H9 (cell line): ENCODE measurements at regions not wholly inside any gene's neighbourhood (a gene's known extent, or its start where the extent isn't known, plus 50 kb on each side); places are given as distances from the start of the nearest gene placed in this dataset.

Experiments
- DNase-seq: peaks from one replicate; pipeline ENCODE4 v3.0.0-alpha.2; 2017
- H2AFZ ChIP-seq: one replicate; pipeline ENCODE4 v1.6.1; 2013; ENCODE audit warnings: mild to moderate bottlenecking, low read length, control low read depth, moderate library complexity
- H2AK5ac ChIP-seq: 2 replicates; pipeline ENCODE4 v1.6.1; 2013; ENCODE audit warnings: low read length, control low read depth, mixed read lengths; ENCODE audit not compliant: insufficient read length
- H2BK120ac ChIP-seq: one replicate; pipeline ENCODE4 v1.6.1; 2013; ENCODE audit warnings: low read depth, mild to moderate bottlenecking, low read length, control low read depth, inconsistent platforms; ENCODE audit not compliant: poor library complexity, severe bottlenecking
- H2BK12ac ChIP-seq: 2 replicates; pipeline ENCODE4 v1.6.1; 2013; ENCODE audit warnings: low read length, control low read depth, mixed read lengths, low read depth; ENCODE audit not compliant: insufficient read length
- H2BK15ac ChIP-seq: 2 replicates; pipeline ENCODE4 v1.6.1; 2013; ENCODE audit warnings: low read depth, low read length, control low read depth
- H2BK20ac ChIP-seq: one replicate; pipeline ENCODE4 v1.6.1; 2013; ENCODE audit warnings: low read depth, mild to moderate bottlenecking, low read length, control low read depth, inconsistent platforms; ENCODE audit not compliant: poor library complexity, severe bottlenecking
- H2BK5ac ChIP-seq: 2 replicates; pipeline ENCODE4 v1.6.1; 2013; ENCODE audit warnings: low read length, control low read depth, mixed read lengths; ENCODE audit not compliant: insufficient read length
- H3K14ac ChIP-seq: 2 replicates; pipeline ENCODE4 v1.6.1; 2013; ENCODE audit warnings: low read length, control low read depth; ENCODE audit not compliant: insufficient read depth
- H3K18ac ChIP-seq: 2 replicates; pipeline ENCODE4 v1.6.1; 2013; ENCODE audit warnings: low read depth, mild to moderate bottlenecking, mixed read lengths, low read length, control low read depth; ENCODE audit not compliant: insufficient read length
- H3K23ac ChIP-seq: 2 replicates; pipeline ENCODE4 v1.6.1; 2013; ENCODE audit warnings: low read length, control low read depth, mixed read lengths, low read depth; ENCODE audit not compliant: insufficient read length
- H3K23me2 ChIP-seq: 2 replicates; pipeline ENCODE4 v1.6.1; 2013; ENCODE audit warnings: low read depth, mild to moderate bottlenecking, mixed read lengths, low read length, control low read depth; ENCODE audit not compliant: insufficient read length, poor library complexity, severe bottlenecking
- H3K27ac ChIP-seq: 2 replicates; pipeline ENCODE4 v1.5.1; 2013; ENCODE audit warnings: low read length, control low read depth, mixed read lengths, low read depth; ENCODE audit not compliant: insufficient read length
- H3K27me3 ChIP-seq: 2 replicates; pipeline ENCODE4 v1.6.1; 2013; ENCODE audit warnings: low read length, control low read depth, inconsistent platforms; ENCODE audit not compliant: insufficient read depth
- H3K4ac ChIP-seq: 2 replicates; pipeline ENCODE4 v1.6.1; 2013; ENCODE audit warnings: low read depth, mild to moderate bottlenecking, control low read depth, inconsistent platforms, low read length, moderate library complexity
- H3K4me1 ChIP-seq: 2 replicates; pipeline ENCODE4 v1.6.1; 2013; ENCODE audit warnings: low read length, control low read depth, inconsistent platforms; ENCODE audit not compliant: insufficient read depth
- H3K4me2 ChIP-seq: 2 replicates; pipeline ENCODE4 v1.6.1; 2013; ENCODE audit warnings: low read length, control low read depth, mixed read lengths; ENCODE audit not compliant: insufficient read length, insufficient read depth
- H3K56ac ChIP-seq: 2 replicates; pipeline ENCODE4 v1.6.1; 2013; ENCODE audit warnings: low read depth, mild to moderate bottlenecking, mixed read lengths, low read length, control low read depth; ENCODE audit not compliant: insufficient read length
- H3K79me1 ChIP-seq: 2 replicates; pipeline ENCODE4 v1.6.1; 2013; ENCODE audit warnings: low read depth, mild to moderate bottlenecking, moderate library complexity, low read length, control low read depth, inconsistent platforms; ENCODE audit not compliant: insufficient read depth, poor library complexity, severe bottlenecking
- H3K79me2 ChIP-seq: 2 replicates; pipeline ENCODE4 v1.6.1; 2013; ENCODE audit warnings: low read length, control low read depth, inconsistent platforms; ENCODE audit not compliant: insufficient read depth
- H3K9ac ChIP-seq: 2 replicates; pipeline ENCODE4 v1.6.1; 2013; ENCODE audit warnings: low read length, control low read depth, mixed read lengths; ENCODE audit not compliant: insufficient read length; ENCODE audit errors: extremely low read depth
- H3K9me3 ChIP-seq: one replicate; pipeline ENCODE4 v1.6.1; 2013; ENCODE audit warnings: low read depth, low read length, inconsistent platforms; ENCODE audit not compliant: control insufficient read depth
- H3T11ph ChIP-seq: one replicate; pipeline ENCODE4 v1.6.1; 2013; ENCODE audit warnings: mild to moderate bottlenecking, low read length, control low read depth, inconsistent platforms
- H4K20me1 ChIP-seq: one replicate; pipeline ENCODE4 v1.6.1; 2013; ENCODE audit not compliant: control insufficient read depth, insufficient read length, insufficient read depth
- H4K5ac ChIP-seq: 2 replicates; pipeline ENCODE4 v1.6.1; 2013; ENCODE audit warnings: low read depth, mild to moderate bottlenecking, mixed read lengths, low read length, control low read depth; ENCODE audit not compliant: insufficient read length
- H4K8ac ChIP-seq: replicated peaks from 2 replicates; pipeline ENCODE4 v1.6.1; 2013; ENCODE audit warnings: low read length, control low read depth, mixed read lengths, low read depth; ENCODE audit not compliant: insufficient read length
- H4K91ac ChIP-seq: 2 replicates; pipeline ENCODE4 v1.6.1; 2013; ENCODE audit warnings: low read depth, mild to moderate bottlenecking, moderate library complexity, mixed read lengths, low read length, control low read depth; ENCODE audit not compliant: insufficient read length
- H3K27ac Mint-ChIP-seq, 3 experiments: 2 replicates in 2 of 3; 3 replicates in 1 of 3; pipeline ENCODE4 v1.8.0; 2020 to 2021; ENCODE audit warnings: mixed read lengths in 3 of 3, mild to moderate bottlenecking in 1 of 3, moderate library complexity in 1 of 3
- H3K27me3 Mint-ChIP-seq: 2 replicates; pipeline ENCODE4 v1.8.0; 2021; ENCODE audit warnings: low read depth, mild to moderate bottlenecking, moderate library complexity, mixed read lengths
- H3K36me3 Mint-ChIP-seq, 3 experiments: 2 replicates in 2 of 3; 3 replicates in 1 of 3; pipeline ENCODE4 v1.8.0; 2020 to 2021; ENCODE audit warnings: low read depth in 3 of 3, mixed read lengths in 3 of 3; ENCODE audit not compliant: insufficient read depth in 1 of 3
- H3K4me1 Mint-ChIP-seq, 2 experiments: 2 replicates each; pipeline ENCODE4 v1.8.0; 2020; ENCODE audit warnings: mixed read lengths in 2 of 2
- H3K4me3 Mint-ChIP-seq, 2 experiments: 2 replicates in 1 of 2; 3 replicates in 1 of 2; pipeline ENCODE4 v1.8.0; 2020 to 2021; ENCODE audit warnings: mild to moderate bottlenecking in 2 of 2, mixed read lengths in 2 of 2, moderate library complexity in 1 of 2
- H3K9me3 Mint-ChIP-seq, 2 experiments: 2 replicates in 1 of 2; 3 replicates in 1 of 2; pipeline ENCODE4 v1.8.0; 2020; ENCODE audit warnings: mild to moderate bottlenecking in 2 of 2, mixed read lengths in 2 of 2, moderate library complexity in 1 of 2
- CTCF ChIP-seq: fragments of 200-600 bp; sonication (generic); conservative IDR thresholded peaks from 3 replicates; pipeline ENCODE4 v1.8.0; 2021; ENCODE audit warnings: antibody characterized with exemption, mild to moderate bottlenecking
- WGBS: extraction: QIAGEN DNeasy Blood & Tissue Kit; methylation state at CpG from one replicate; pipeline ENCODE4 v1.1.7; 2013; ENCODE audit warnings: missing lambda C conversion rate, low lambda C conversion rate, mixed read lengths; ENCODE audit not compliant: insufficient read length; ENCODE audit errors: extremely low coverage; 5-methylcytosine and 5-hydroxymethylcytosine counted together

GRCh38 chr13:74593688-74594087 is 459.5 kb upstream of the KLF12 start:
- H2BK15ac ChIP-seq: no peak overlapping the region
- H2AK5ac ChIP-seq: no peak overlapping the region
- no peak overlapping the region for H3K27ac ChIP-seq
- no peaks in the 10 kb centered on the region for H3K27me3 Mint-ChIP-seq
- no peak overlapping the region for H2BK5ac ChIP-seq
- DNase-seq: no peak
- H2BK120ac ChIP-seq: no peak overlapping the region
- H3K79me2 ChIP-seq: no peaks in the 10 kb centered on the region
- H4K20me1 ChIP-seq: no peaks in the 10 kb centered on the region
- TF ChIP-seq CTCF: no peak
- no peak overlapping the region for H4K5ac ChIP-seq
- H3K23ac ChIP-seq: no peak overlapping the region
- H3K27ac Mint-ChIP-seq: no peak overlapping the region
- H3K9ac ChIP-seq: no peak overlapping the region
- no peak overlapping the region for H4K8ac ChIP-seq
- H3K9me3 Mint-ChIP-seq: no peaks in the 10 kb centered on the region
- no peak overlapping the region for H3K4me2 ChIP-seq
- WGBS: no CpG with 5 or more reads among the region's 3 CpGs
- H4K91ac ChIP-seq: no peak overlapping the region
- no peaks in the 10 kb centered on the region for H3K79me1 ChIP-seq
- H3K14ac ChIP-seq: no peak overlapping the region
- peaks cover 6 to 10% of the 10 kb centered on the region in 2 experiments for H3K4me1 Mint-ChIP-seq
- H3K18ac ChIP-seq: no peak overlapping the region
- H2BK20ac ChIP-seq: no peak overlapping the region
- peaks cover 3% of the 10 kb centered on the region; the same call in 1 of the 2 replicates for H3K4me1 ChIP-seq
- H2AFZ ChIP-seq: no peak overlapping the region
- H3K4ac ChIP-seq: no peak overlapping the region
- no peak overlapping the region for H3K4me3 Mint-ChIP-seq
- H3K23me2 ChIP-seq: no peaks in the 10 kb centered on the region
- H2BK12ac ChIP-seq: no peak overlapping the region
- H3T11ph ChIP-seq: no peak overlapping the region
- no peaks in the 10 kb centered on the region for H3K27me3 ChIP-seq
- H3K9me3 ChIP-seq: no peaks in the 10 kb centered on the region
- no peak overlapping the region for H3K56ac ChIP-seq
- H3K36me3 Mint-ChIP-seq: no peaks in the 10 kb centered on the region
